HEK293 (cell line): ENCODE measurements at regions not wholly inside any gene's neighbourhood (a gene's known extent, or its start where the extent isn't known, plus 50 kb on each side); places are given as distances from the start of the nearest gene placed in this dataset.

Source experiments
- CTCF ChIA-PET: fragments of 350-600 bp; formaldehyde crosslinking; extraction: SDS; loops from one replicate; lab custom pipeline; 2021; ENCODE audit warnings: antibody characterized with exemption; lab: Yijun Ruan, JAX
- POLR2A ChIA-PET: fragments of 300-600 bp; formaldehyde crosslinking; extraction: SDS; loops from one replicate; lab custom pipeline; 2020; ENCODE audit warnings: antibody characterized with exemption, inconsistent platforms; lab: Yijun Ruan, JAX
- H3K27ac ChIP-seq: fragments of 200-500 bp; sonication (Bioruptor generic); 2 replicates; pipeline ENCODE4 v1.5.1; 2014; ENCODE audit warnings: low read depth, low read length, control low read depth, inconsistent platforms; ENCODE audit errors: extremely low read depth
- H3K36me3 ChIP-seq, 2 experiments: fragments of 200-500 bp in 1 of 2; sonication (Bioruptor generic) in 1 of 2; 1 replicate in 1 of 2; 2 replicates in 1 of 2; pipeline ENCODE4 v1.5.1; 2014 to 2017; ENCODE audit warnings: inconsistent platforms in 2 of 2, low read length in 2 of 2; ENCODE audit not compliant: control insufficient read depth in 2 of 2, insufficient read depth in 1 of 2
- H3K4me1 ChIP-seq: fragments of 200-500 bp; sonication (Bioruptor generic); 2 replicates; pipeline ENCODE4 v1.5.1; 2014; ENCODE audit warnings: mild to moderate bottlenecking, low read length, inconsistent platforms; ENCODE audit not compliant: control insufficient read depth, insufficient read depth
- H3K4me3 ChIP-seq: 2 replicates; pipeline ENCODE4 v1.5.1; 2011; ENCODE audit warnings: low read depth, mild to moderate bottlenecking, control low read depth, low read length, moderate library complexity
- H3K9me3 ChIP-seq: fragments of 200-500 bp; sonication (Bioruptor generic); 2 replicates; pipeline ENCODE4 v1.5.1; 2014; ENCODE audit warnings: low read depth, low read length, inconsistent platforms; ENCODE audit not compliant: control insufficient read depth, insufficient read depth
- BCL11A ChIP-seq: fragments of 450-650 bp; formaldehyde crosslinking; IDR thresholded peaks from 2 replicates; pipeline ENCODE4 v1.5.1; 2016; ENCODE audit warnings: low read depth, missing biosample characterization, missing genetic modification characterization
- KLF1 ChIP-seq: fragments of 450-650 bp; formaldehyde crosslinking; IDR thresholded peaks from 2 replicates; pipeline ENCODE4 v1.5.1; 2016; ENCODE audit warnings: missing biosample characterization, missing genetic modification characterization
- REPIN1 ChIP-seq: fragments of 450-650 bp; formaldehyde crosslinking; IDR thresholded peaks from 2 replicates; pipeline ENCODE4 v1.5.1; 2017; ENCODE audit warnings: missing biosample characterization, missing genetic modification characterization, low read depth
- SCRT2 ChIP-seq: fragments of 450-650 bp; formaldehyde crosslinking; IDR thresholded peaks from 2 replicates; pipeline ENCODE4 v1.5.1; 2016; ENCODE audit warnings: missing biosample characterization, missing genetic modification characterization
- TCF7L2 ChIP-seq: IDR thresholded peaks from 2 replicates; pipeline ENCODE4 v1.6.1; 2011; ENCODE audit warnings: low read depth, mild to moderate bottlenecking, inconsistent platforms, low read length, moderate library complexity, borderline replicate concordance
- ZBTB6 ChIP-seq: fragments of 450-650 bp; formaldehyde crosslinking; IDR thresholded peaks from 2 replicates; pipeline ENCODE4 v1.5.1; 2017; ENCODE audit warnings: missing biosample characterization, missing genetic modification characterization
- ZEB2 ChIP-seq: fragments of 450-650 bp; formaldehyde crosslinking; IDR thresholded peaks from 2 replicates; pipeline ENCODE4 v1.5.1; 2016; ENCODE audit warnings: missing biosample characterization, missing genetic modification characterization
- ZFP69B ChIP-seq: fragments of 450-650 bp; formaldehyde crosslinking; IDR thresholded peaks from 2 replicates; pipeline ENCODE4 v1.5.1; 2016; ENCODE audit warnings: missing biosample characterization, missing genetic modification characterization
- ZNF146 ChIP-seq: fragments of 450-650 bp; formaldehyde crosslinking; IDR thresholded peaks from 2 replicates; pipeline ENCODE4 v1.5.1; 2016; ENCODE audit warnings: missing biosample characterization, missing genetic modification characterization
- ZNF211 ChIP-seq: fragments of 450-650 bp; formaldehyde crosslinking; IDR thresholded peaks from 2 replicates; pipeline ENCODE4 v1.5.1; 2016; ENCODE audit warnings: low read depth, missing biosample characterization, missing genetic modification characterization
- ZNF23 ChIP-seq: fragments of 450-650 bp; formaldehyde crosslinking; IDR thresholded peaks from 2 replicates; pipeline ENCODE4 v1.5.1; 2016; ENCODE audit warnings: missing biosample characterization, missing genetic modification characterization, borderline replicate concordance
- ZNF280D ChIP-seq: fragments of 450-650 bp; formaldehyde crosslinking; IDR thresholded peaks from 2 replicates; pipeline ENCODE4 v1.5.1; 2016; ENCODE audit warnings: missing biosample characterization, missing genetic modification characterization
- ZNF292 ChIP-seq: fragments of 450-650 bp; formaldehyde crosslinking; IDR thresholded peaks from 2 replicates; pipeline ENCODE4 v1.5.1; 2016; ENCODE audit warnings: low read depth, missing biosample characterization, missing genetic modification characterization, borderline replicate concordance
- ZNF423 ChIP-seq: fragments of 450-650 bp; formaldehyde crosslinking; IDR thresholded peaks from 2 replicates; pipeline ENCODE4 v1.5.1; 2016; ENCODE audit warnings: missing biosample characterization, missing genetic modification characterization
- ZNF426 ChIP-seq: fragments of 450-650 bp; formaldehyde crosslinking; IDR thresholded peaks from 2 replicates; pipeline ENCODE4 v1.5.1; 2017; ENCODE audit warnings: missing biosample characterization, missing genetic modification characterization, mild to moderate bottlenecking, inconsistent platforms, moderate library complexity
- ZNF510 ChIP-seq: fragments of 450-650 bp; formaldehyde crosslinking; IDR thresholded peaks from 2 replicates; pipeline ENCODE4 v1.5.1; 2018; ENCODE audit warnings: mild to moderate bottlenecking, missing genetic modification characterization, missing biosample characterization; ENCODE audit not compliant: insufficient replicate concordance
- ZNF521 ChIP-seq: fragments of 450-650 bp; formaldehyde crosslinking; IDR thresholded peaks from 2 replicates; pipeline ENCODE4 v1.5.1; 2017; ENCODE audit warnings: missing biosample characterization, mild to moderate bottlenecking, missing genetic modification characterization
- ZNF561 ChIP-seq: fragments of 450-650 bp; IDR thresholded peaks from 2 replicates; pipeline ENCODE4 v1.5.1; 2018; ENCODE audit warnings: missing biosample characterization, missing genetic modification characterization, borderline replicate concordance
- ZNF585B ChIP-seq: fragments of 450-650 bp; formaldehyde crosslinking; IDR thresholded peaks from 2 replicates; pipeline ENCODE4 v1.5.1; 2016; ENCODE audit warnings: missing biosample characterization, missing genetic modification characterization
- ZNF626 ChIP-seq: fragments of 450-650 bp; sonication (Bioruptor Pico); formaldehyde crosslinking; IDR thresholded peaks from 2 replicates; pipeline ENCODE4 v1.5.1; 2018; ENCODE audit warnings: missing biosample characterization, missing genetic modification characterization, inconsistent platforms
- ZNF660 ChIP-seq: fragments of 450-650 bp; IDR thresholded peaks from 2 replicates; pipeline ENCODE4 v1.5.1; 2018; ENCODE audit warnings: missing biosample characterization, mild to moderate bottlenecking, missing genetic modification characterization
- ZNF707 ChIP-seq: fragments of 450-650 bp; formaldehyde crosslinking; IDR thresholded peaks from 2 replicates; pipeline ENCODE4 v1.5.1; 2016; ENCODE audit warnings: missing biosample characterization, missing genetic modification characterization
- ZNF777 ChIP-seq: fragments of 450-650 bp; formaldehyde crosslinking; IDR thresholded peaks from 2 replicates; pipeline ENCODE4 v1.5.1; 2017; ENCODE audit warnings: missing biosample characterization, missing genetic modification characterization, borderline replicate concordance

- no peak for TF ChIP-seq ZNF280D (tag by site-specific recombination)
- no peak for TF ChIP-seq ZNF292 (tag by site-specific recombination)
- TF ChIP-seq ZNF510 (tag by site-specific recombination): no peak
- no peak for TF ChIP-seq ZEB2 (tag by site-specific recombination)
- no peak for TF ChIP-seq SCRT2 (tag by site-specific recombination)
- no peak for TF ChIP-seq TCF7L2
- no peak for TF ChIP-seq ZNF777
- TF ChIP-seq ZNF626: no peak
- TF ChIP-seq, all 188 proteins: peak for 0
Observed at GRCh38 chr1:185634704-185635103, 99.5 kb upstream of the HMCN1 start (continued).

DNA sequence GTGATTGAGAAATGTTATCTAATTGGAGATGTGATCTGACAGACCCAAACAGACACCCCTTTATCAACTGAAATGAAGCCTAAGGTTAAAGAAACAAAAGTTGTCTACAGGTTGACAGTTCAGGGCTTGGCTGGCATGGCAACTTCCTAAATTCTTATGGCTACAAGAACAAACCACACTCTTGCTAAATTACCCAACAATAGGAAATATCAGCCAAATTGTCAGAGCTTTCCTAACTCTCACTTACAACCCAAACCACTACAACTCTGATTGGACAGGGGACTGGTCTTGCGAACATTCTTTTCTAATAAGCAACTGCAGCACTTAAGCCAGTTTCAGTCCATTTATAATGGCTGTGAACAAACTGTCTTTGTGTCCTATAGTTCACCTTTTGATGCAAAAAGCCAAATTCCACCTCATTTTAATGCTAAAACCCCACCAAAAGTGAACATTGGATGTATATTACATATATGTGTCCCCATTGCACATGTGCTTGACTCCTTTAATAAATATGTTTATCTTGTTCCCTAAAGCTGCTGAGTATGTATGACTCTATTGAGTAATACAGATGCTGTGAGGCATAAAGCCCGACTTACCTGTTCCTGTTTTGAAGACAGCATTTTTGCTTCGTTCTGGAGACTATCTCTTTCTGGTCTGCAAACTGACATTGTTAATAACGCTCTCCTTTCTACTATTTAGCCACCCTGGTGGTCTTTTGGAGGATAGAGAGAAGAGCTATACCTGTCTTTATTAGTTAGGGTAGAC is 101.3 kb upstream of the HMCN1 start:
- Histone ChIP-seq H3K27ac (no peak overlapping the region), H3K4me3 (no peak overlapping the region), H3K9me3 (no peaks in the 10 kb centered on the region), H3K36me3 (no peaks in the 10 kb centered on the region), H3K4me1 (no peaks in the 10 kb centered on the region)
- TF ChIP-seq ZNF23: no peak
- no peak for TF ChIP-seq ZNF660 (tag by site-specific recombination)
- TF ChIP-seq REPIN1 (tag by site-specific recombination): no peak
- TF ChIP-seq ZNF426: no peak
- POLR2A ChIA-PET: no interaction called here
- CTCF ChIA-PET: interaction anchor here (1.6 kb wide), 1 partner anchor 37 kb away, joined by 6 read pairs; no protein-coding TSS in a partner anchor

DNA sequence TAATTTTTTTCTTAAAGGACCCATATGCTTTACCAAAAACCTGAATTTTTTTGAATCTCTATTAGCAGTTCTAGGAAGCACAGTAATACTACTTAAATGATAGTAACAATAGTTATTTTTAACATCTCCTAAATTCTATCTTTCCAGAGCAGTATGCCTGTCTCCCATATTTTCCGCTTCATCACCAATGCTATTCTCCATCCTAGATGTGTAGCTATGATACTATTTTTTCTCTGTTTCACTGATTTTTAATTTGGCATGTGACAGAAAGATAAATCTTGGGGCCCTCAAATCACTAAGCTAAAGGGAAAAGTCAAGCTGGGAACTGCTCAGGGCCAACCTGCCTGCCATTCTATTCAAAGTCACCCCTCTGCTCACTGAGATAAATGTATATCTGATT is 102.3 kb upstream of the HMCN1 start:
- no peak overlapping the region for H3K4me3 ChIP-seq
- ChIA-PET CTCF (interaction anchor here (0.6 kb wide), 1 partner anchor 15 kb away, joined by 3 read pairs; no protein-coding TSS in a partner anchor), POLR2A (no interaction called here)
- H3K4me1 ChIP-seq: no peaks in the 10 kb centered on the region
- no peaks in the 10 kb centered on the region for H3K36me3 ChIP-seq
- no peak overlapping the region for H3K27ac ChIP-seq
- no peaks in the 10 kb centered on the region for H3K9me3 ChIP-seq
- TF ChIP-seq ZNF777: no peak
- TF ChIP-seq ZNF561 (tag by site-specific recombination): no peak
- no peak for TF ChIP-seq ZBTB6 (tag by site-specific recombination)
- no peak for TF ChIP-seq KLF1 (tag by site-specific recombination)
- TF ChIP-seq ZEB2 (tag by site-specific recombination): no peak
- TF ChIP-seq ZNF146 (tag by site-specific recombination): no peak
- no peak for TF ChIP-seq ZNF585B (tag by site-specific recombination)
- TF ChIP-seq ZNF423: no peak
- TF ChIP-seq SCRT2 (tag by site-specific recombination): no peak
- no peak for TF ChIP-seq ZNF521 (tag by site-specific recombination)
- no peak for TF ChIP-seq ZNF707 (tag by site-specific recombination)
- TF ChIP-seq ZFP69B: no peak
- TF ChIP-seq ZNF211: no peak
- TF ChIP-seq BCL11A (tag by site-specific recombination): no peak
- TF ChIP-seq, all 188 proteins: peak for 0
